Fibroblast of villous mesenchyme (primary cell): ENCODE measurements at regions not wholly inside any gene's neighbourhood (a gene's known extent, or its start where the extent isn't known, plus 50 kb on each side); places are given as distances from the start of the nearest gene placed in this dataset.

Experiments
- DNase-seq: peaks from one replicate; pipeline ENCODE4 v3.0.0-alpha.2; 2010; ENCODE audit warnings: low read depth
- H3K4me3 ChIP-seq: 2 replicates; pipeline ENCODE4 v1.5.1; 2011; ENCODE audit warnings: low read depth, mild to moderate bottlenecking, low read length
- TF ChIP-seq, protein P1 (sequence below): IDR thresholded peaks from 2 replicates; pipeline ENCODE4 v1.5.1; 2012; ENCODE audit warnings: low read depth, mild to moderate bottlenecking, low read length; ENCODE audit not compliant: insufficient read depth

DNA sequence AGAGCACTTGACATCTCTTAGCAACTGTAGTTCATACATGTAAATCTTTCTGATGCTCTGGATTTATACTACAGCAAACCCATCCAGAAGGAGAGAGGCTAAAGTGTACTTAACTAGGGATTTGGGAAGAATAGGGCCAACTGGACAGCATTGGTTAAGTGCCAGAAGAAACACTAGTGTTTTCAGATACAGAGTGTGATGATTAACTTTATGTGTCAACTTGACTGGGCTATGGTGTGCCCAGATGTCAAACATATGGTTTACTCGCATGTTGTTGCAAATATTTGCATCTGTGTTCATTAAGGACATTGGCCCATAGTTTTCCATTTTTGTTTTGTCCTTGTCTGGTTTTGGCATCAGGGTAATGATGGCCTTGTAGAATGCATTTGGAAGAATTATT is 384.7 kb upstream of the KCND2 start:
- TF ChIP-seq, protein P1, sequence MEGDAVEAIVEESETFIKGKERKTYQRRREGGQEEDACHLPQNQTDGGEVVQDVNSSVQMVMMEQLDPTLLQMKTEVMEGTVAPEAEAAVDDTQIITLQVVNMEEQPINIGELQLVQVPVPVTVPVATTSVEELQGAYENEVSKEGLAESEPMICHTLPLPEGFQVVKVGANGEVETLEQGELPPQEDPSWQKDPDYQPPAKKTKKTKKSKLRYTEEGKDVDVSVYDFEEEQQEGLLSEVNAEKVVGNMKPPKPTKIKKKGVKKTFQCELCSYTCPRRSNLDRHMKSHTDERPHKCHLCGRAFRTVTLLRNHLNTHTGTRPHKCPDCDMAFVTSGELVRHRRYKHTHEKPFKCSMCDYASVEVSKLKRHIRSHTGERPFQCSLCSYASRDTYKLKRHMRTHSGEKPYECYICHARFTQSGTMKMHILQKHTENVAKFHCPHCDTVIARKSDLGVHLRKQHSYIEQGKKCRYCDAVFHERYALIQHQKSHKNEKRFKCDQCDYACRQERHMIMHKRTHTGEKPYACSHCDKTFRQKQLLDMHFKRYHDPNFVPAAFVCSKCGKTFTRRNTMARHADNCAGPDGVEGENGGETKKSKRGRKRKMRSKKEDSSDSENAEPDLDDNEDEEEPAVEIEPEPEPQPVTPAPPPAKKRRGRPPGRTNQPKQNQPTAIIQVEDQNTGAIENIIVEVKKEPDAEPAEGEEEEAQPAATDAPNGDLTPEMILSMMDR: no peak
- DNase-seq: no peak

DNA sequence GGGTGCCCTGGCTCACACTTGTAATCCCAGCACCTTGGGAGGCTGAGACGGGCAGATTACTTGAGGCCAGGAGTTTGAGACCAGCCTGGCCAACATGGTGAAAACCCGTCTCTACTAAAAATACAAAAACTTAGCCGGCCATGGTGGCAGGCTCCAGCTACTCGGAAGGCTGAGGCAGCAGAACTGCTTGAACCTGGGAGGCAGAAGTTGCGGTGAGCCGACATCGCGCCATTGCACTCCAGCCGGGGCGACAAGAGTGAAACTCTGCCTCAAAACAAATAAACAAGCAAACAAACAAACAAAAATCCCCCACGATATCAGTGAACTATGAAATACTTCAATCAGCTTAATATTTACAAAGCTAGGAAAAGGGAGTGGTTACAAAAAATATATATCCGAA is 382.3 kb upstream of the KCND2 start:
- TF ChIP-seq, protein P1: no peak
- no peak overlapping the region for H3K4me3 ChIP-seq
- DNase-seq: no peak

More for the DNA sequence above, 384.7 kb upstream of the KCND2 start:
- H3K4me3 ChIP-seq: no peak overlapping the region

DNA sequence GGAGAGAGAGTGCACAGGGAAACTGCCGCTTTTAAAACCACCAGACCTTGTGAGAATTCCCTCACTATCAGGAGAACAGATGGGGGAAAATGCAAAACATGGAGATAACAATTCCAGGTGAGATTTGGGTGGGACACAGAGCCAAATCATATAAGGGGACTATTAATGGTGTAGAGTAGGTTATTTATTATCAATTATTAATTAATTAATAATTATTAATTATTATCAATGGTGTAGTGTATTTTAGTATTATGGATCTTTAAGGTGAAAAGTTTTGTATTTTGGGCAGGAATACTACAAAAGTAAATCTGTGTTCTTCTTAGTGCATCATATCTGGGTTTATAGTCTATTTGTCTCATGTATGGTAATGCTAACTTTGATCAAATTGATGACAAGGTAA is 377.7 kb upstream of the KCND2 start:
- no peak overlapping the region for H3K4me3 ChIP-seq
- no peak for DNase-seq
- TF ChIP-seq, protein P1: no peak

DNA sequence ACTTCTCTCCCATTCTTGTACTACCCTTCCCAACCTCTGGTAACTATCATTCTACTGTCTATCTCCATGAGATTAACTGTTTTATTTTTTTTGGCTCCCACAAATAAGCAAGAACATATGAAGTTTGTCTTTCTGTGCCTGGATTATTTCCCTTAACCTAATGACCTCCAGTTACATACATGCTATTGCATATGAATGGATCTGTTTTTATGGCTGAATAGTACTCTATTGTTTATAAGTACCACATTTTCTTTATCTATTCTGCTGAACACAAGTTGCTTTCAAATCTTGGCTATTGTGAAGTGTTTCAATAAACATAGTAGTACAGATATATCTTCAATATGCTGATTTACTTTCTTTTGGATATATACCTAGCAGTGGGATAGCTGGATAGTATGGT is 376.6 kb upstream of the KCND2 start:
- no peak overlapping the region for H3K4me3 ChIP-seq
- TF ChIP-seq, protein P1: no peak
- DNase-seq: no peak

DNA sequence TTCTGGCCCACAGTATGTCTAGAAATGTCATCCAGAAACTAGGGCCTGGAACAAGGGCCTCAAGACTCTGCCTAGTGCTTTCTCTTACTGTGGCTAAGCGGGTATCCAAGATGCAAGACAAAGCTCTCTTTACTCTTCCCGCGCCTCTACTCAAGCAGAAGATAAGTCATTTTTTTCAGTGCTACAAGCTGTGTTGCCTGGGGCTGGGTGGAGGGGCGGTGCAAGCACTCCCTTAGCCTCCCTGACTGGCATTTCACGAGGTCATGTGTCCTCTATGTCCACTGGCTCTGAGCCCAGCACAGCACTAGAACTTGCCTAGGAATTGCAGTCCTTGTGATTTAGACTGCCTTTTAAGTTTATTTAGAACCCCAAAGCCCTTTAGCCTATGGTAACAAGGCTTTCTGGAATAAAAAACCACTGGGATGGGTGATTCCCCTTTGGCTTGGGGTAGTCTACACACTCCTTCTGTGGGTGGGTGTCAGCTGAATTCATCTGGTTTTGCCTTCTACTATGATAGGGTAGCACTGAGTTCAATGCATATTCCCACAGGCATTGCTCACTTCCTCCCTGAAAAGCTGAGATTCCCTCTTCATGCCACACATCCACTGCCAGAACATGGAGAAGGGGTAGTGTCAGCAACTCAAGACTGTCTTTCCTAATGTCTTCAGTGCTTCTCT is 371.8 kb upstream of the KCND2 start:
- H3K4me3 ChIP-seq: no peak overlapping the region
- peak; percentile 12 for DNase-seq
- TF ChIP-seq, protein P1: no peak

DNA sequence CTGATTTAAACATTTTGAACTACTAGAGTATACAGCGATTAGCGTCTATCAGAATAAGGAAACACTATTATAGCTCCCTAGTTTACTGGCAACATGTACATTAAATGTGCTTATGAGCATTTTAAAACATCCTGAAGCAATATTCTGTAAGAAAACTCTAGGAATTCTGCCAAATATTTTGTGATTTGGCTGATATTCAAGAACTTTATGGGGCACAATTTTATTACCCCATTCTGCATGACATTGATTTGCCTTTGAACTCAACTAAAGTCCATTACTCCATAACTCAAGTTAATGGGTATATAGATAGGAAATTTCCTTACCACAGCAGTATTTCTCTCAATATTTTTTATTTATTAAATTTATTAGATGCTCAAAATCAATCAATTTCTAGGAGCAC is 369.9 kb upstream of the KCND2 start:
- H3K4me3 ChIP-seq: no peak overlapping the region
- DNase-seq: peak; percentile 10
- TF ChIP-seq, protein P1: no peak

DNA sequence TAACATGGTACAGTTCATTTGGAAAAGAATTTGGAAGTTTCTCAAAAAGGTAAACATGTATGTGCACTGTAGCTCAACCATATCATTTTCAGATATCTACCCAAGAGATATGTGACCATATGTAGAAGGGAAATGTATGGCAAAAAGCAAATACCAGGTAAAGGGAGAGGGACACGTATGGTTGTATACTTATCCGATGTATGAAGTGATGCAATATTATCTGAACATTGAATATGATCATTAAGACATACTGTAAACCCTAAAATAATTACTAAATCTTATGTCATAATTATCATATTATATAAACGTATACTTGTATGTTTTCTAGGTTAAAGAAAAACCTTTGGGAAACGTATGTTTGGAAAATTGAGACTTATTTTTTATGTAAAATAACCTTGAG is 367.5 kb upstream of the KCND2 start:
- TF ChIP-seq, protein P1: no peak
- DNase-seq: no peak
- no peak overlapping the region for H3K4me3 ChIP-seq
